Type B pancreatic cell (in vitro differentiated cells): ENCODE measurements at regions not wholly inside any gene's neighbourhood (a gene's known extent, or its start where the extent isn't known, plus 50 kb on each side); places are given as distances from the start of the nearest gene placed in this dataset.

Experiments
- DNase-seq: peaks from one replicate; pipeline ENCODE4 v3.0.0; 2021; ENCODE audit warnings: mixed read lengths; ENCODE audit not compliant: unreplicated experiment; ENCODE audit errors: extremely low spot score
- H3K27ac Mint-ChIP-seq: 2 replicates; pipeline ENCODE4 v1.8.0; 2021; ENCODE audit warnings: mild to moderate bottlenecking, mixed read lengths
- H3K27me3 Mint-ChIP-seq: 2 replicates; pipeline ENCODE4 v1.8.0; 2021; ENCODE audit warnings: mixed read lengths
- H3K36me3 Mint-ChIP-seq: 2 replicates; pipeline ENCODE4 v1.8.0; 2021; ENCODE audit warnings: mixed read lengths
- H3K4me1 Mint-ChIP-seq: one replicate; pipeline ENCODE4 v1.8.0; 2021; ENCODE audit warnings: mixed read lengths; ENCODE audit not compliant: unreplicated experiment
- H3K4me3 Mint-ChIP-seq: 2 replicates; pipeline ENCODE4 v1.8.0; 2021; ENCODE audit warnings: mild to moderate bottlenecking, mixed read lengths
- H3K9me3 Mint-ChIP-seq: 2 replicates; pipeline ENCODE4 v1.8.0; 2021; ENCODE audit warnings: mixed read lengths
- TF ChIP-seq, protein P1 (sequence below): fragments of 200-600 bp; sonication (generic); conservative IDR thresholded peaks from 2 replicates; pipeline ENCODE4 v1.5.0; 2021; ENCODE audit warnings: antibody characterized with exemption, mild to moderate bottlenecking

DNA sequence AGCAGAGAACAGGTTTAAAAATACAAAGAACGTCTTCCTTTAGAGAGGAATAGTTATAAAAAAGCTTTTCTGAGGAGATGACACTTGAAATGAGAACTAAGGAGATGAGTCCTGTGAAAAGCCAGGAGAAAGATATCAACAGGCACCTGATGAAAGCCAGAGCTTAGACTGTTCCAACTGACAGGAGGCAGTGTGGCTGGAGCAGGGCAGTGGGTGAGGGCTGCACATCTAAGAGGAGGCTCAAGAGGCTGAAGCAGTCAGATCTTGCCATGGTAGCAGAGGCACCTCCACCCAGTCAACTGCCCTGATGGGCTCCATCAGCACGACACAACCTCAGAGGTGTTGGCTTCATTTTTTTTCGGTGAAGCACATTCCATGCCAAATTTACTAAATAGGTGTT is 445.3 kb downstream of the ADGRL2 start:
- no peaks in the 10 kb centered on the region for H3K36me3 Mint-ChIP-seq

DNA sequence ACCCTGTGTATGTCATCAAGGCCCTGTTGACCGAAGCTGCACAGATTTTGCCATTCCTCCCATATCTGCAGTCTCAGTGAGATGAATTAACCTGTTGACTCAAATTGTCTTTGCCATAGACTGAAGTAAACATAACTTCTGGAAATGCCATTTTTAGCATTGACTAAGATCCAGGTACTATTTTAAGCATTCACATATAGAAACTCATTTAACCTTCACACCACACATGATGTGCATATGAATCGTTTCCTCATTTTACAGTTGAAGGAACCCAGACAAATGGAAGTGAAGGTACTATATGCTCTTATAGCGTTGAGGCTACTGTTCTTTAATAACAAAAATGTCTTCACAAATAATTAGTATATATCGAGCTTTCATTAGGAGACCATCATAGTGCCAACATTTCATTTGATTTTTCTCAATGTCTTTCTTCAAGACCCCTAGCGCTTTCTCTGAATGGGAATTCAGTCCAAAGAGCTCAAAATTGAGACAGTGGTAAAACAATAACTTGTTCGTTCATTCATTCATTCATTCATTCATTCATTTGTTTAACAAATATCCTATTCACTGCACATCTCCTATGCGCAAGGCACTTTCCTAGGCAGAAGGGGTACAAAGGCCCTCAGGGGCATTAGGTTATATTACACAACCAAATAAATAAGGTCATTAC is 444.7 kb downstream of the ADGRL2 start:
- no peak for DNase-seq
- no peaks in the 10 kb centered on the region for H3K36me3 Mint-ChIP-seq
- TF ChIP-seq, protein P1, sequence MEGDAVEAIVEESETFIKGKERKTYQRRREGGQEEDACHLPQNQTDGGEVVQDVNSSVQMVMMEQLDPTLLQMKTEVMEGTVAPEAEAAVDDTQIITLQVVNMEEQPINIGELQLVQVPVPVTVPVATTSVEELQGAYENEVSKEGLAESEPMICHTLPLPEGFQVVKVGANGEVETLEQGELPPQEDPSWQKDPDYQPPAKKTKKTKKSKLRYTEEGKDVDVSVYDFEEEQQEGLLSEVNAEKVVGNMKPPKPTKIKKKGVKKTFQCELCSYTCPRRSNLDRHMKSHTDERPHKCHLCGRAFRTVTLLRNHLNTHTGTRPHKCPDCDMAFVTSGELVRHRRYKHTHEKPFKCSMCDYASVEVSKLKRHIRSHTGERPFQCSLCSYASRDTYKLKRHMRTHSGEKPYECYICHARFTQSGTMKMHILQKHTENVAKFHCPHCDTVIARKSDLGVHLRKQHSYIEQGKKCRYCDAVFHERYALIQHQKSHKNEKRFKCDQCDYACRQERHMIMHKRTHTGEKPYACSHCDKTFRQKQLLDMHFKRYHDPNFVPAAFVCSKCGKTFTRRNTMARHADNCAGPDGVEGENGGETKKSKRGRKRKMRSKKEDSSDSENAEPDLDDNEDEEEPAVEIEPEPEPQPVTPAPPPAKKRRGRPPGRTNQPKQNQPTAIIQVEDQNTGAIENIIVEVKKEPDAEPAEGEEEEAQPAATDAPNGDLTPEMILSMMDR: no peak
- H3K9me3 Mint-ChIP-seq: peaks cover 8% of the 10 kb centered on the region
- no peak overlapping the region for H3K27ac Mint-ChIP-seq
- no peaks in the 10 kb centered on the region for H3K27me3 Mint-ChIP-seq
- H3K4me1 Mint-ChIP-seq: no peaks in the 10 kb centered on the region
- no peak overlapping the region for H3K4me3 Mint-ChIP-seq

More for the DNA sequence above, 445.3 kb downstream of the ADGRL2 start:
- no peak for DNase-seq
- TF ChIP-seq, protein P1: no peak
- Mint-ChIP-seq H3K4me1 (no peaks in the 10 kb centered on the region), H3K27ac (no peak overlapping the region), H3K27me3 (no peaks in the 10 kb centered on the region), H3K9me3 (peaks cover 8% of the 10 kb centered on the region), H3K4me3 (no peak overlapping the region)

DNA sequence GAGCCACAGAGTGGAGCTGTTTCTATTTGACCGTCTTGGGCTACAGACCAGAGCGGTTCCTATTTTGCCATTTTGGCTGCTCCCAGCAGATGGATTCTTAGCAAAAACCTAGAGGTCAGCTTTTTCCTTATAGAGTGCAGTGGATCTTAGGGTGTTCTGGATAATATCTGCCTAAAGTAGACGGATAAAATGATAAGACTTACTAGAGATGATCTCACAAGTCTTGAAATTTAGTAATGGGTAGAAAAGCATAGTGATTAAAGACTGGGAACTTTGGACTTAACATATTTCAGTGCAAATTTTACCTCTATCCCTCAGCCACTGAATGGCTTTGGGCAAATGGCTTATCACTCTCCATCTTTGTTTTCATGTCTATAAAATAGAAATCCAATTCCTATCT is 439.8 kb downstream of the ADGRL2 start:
- no peaks in the 10 kb centered on the region for H3K27me3 Mint-ChIP-seq
- no peaks in the 10 kb centered on the region for H3K36me3 Mint-ChIP-seq
- DNase-seq: no peak
- TF ChIP-seq, protein P1: no peak
- no peak overlapping the region for H3K4me3 Mint-ChIP-seq
- no peak overlapping the region for H3K27ac Mint-ChIP-seq
- peaks cover 18% of the 10 kb centered on the region for H3K9me3 Mint-ChIP-seq
- H3K4me1 Mint-ChIP-seq: no peaks in the 10 kb centered on the region

DNA sequence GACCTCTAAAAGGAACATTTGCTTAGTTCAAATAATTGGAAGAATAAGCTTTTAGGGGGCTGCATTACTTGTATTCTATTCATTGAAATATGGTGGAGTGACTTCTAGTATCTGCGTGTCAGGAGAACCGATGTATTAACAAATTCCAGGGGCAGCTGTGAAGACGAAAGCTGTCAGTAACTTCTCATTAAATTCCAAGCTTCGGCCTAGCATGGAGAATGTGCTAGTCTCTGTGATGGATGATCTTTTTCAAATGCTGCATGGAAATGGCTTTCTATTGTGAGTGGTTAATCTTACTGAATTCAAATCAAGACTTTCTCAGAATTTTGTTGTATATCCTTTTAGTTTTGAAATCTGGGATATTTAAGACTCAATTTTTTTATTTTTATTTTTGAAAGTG is 429.9 kb downstream of the ADGRL2 start:
- H3K4me3 Mint-ChIP-seq: no peak overlapping the region
- DNase-seq: no peak
- no peaks in the 10 kb centered on the region for H3K36me3 Mint-ChIP-seq

DNA sequence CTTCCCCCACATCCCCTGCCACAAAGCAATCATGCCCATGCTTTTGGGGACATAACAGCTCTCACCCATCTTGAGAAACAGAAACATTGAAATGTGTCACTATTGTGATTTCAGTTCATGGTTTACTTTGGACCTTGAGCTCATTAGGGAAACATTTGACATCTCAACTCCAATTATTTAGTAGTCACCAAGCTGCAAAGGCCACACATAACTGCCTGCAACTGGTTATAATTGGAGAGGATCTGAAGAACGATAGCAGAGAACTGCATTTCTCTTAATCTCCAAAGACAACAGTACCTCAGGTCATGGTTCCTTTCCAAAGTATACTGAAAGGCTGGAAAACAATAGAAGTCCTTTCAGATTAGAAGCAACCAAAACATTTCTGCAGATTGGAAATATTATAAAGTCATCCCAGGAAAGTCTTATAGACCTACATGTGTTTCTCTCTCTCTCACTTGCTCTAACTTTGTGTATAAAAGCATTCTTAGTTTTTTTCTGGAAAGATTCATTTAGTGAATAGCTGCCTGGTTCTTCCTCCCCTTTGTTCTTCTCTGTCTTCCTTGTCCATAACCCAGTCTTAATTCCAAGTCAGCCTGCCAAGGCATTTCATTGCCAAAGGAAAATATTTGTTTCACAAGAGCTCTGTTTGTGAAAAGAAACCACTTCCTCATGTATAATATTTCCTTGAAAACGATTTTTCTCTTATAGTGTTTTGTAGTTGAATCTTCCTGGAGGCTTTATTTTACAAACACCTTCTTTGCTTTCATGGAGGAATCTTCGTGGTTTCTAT is 426.8 kb downstream of the ADGRL2 start:
- no peak for DNase-seq
- Mint-ChIP-seq H3K36me3 (no peaks in the 10 kb centered on the region), H3K4me3 (no peak overlapping the region), H3K27me3 (no peaks in the 10 kb centered on the region), H3K4me1 (peaks cover 13% of the 10 kb centered on the region), H3K9me3 (no peaks in the 10 kb centered on the region), H3K27ac (no peak overlapping the region)
- TF ChIP-seq, protein P1: no peak

More for the DNA sequence above, 429.9 kb downstream of the ADGRL2 start:
- Mint-ChIP-seq H3K4me1 (peaks cover 13% of the 10 kb centered on the region), H3K9me3 (peaks cover under 1% of the 10 kb centered on the region), H3K27me3 (no peaks in the 10 kb centered on the region), H3K27ac (no peak overlapping the region)
- TF ChIP-seq, protein P1: no peak
